22Rv1 (cell line): ENCODE measurements at regions not wholly inside any gene's neighbourhood (a gene's known extent, or its start where the extent isn't known, plus 50 kb on each side); places are given as distances from the start of the nearest gene placed in this dataset.

ENCODE experiments used
- H3K27ac ChIP-seq: fragments of 450-650 bp; 2 replicates; pipeline ENCODE4 v1.5.1; 2017
- ZFX ChIP-seq: fragments of 450-650 bp; IDR thresholded peaks from 2 replicates; pipeline ENCODE4 v1.6.1; 2017; ENCODE audit warnings: antibody characterized with exemption, borderline replicate concordance
- TF ChIP-seq, protein P1 (sequence below): fragments of 450-650 bp; IDR thresholded peaks from 2 replicates; pipeline ENCODE4 v1.5.1; 2017; ENCODE audit warnings: mild to moderate bottlenecking

DNA sequence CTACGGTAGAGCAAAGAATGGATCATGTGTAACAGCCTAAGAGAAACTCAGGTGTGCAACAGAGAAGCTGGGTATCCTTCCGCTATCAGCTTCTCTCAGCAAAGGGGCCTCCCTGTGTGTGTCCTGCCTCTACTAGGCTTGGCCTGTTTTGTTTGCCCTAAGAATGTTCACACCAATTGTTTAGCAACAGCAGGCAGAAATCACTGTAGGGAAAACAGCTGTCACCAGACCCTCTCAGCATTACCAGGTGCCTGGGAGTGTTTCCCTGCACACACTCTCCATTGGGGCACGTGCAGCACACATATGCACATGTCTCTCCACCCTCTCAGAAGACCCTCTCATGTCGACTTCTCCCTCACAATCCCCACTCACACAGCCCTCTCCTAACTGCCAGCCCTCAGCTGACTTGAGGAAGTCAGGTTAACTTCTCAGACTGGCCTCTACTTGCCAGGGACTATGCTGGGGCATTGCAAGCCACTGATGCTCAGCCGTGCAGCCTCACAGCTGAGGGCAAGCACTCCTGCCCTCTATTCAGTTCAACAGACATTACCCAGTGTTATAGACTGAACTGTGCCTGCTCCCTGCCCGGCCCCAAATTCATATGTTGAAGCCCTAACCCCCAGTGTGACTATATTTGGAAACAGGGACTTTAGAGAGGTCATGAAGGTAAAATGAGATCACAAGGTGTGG is 97.6 kb downstream of the TRIM29 start:
- TF ChIP-seq ZFX = no peak
- TF ChIP-seq, protein P1, sequence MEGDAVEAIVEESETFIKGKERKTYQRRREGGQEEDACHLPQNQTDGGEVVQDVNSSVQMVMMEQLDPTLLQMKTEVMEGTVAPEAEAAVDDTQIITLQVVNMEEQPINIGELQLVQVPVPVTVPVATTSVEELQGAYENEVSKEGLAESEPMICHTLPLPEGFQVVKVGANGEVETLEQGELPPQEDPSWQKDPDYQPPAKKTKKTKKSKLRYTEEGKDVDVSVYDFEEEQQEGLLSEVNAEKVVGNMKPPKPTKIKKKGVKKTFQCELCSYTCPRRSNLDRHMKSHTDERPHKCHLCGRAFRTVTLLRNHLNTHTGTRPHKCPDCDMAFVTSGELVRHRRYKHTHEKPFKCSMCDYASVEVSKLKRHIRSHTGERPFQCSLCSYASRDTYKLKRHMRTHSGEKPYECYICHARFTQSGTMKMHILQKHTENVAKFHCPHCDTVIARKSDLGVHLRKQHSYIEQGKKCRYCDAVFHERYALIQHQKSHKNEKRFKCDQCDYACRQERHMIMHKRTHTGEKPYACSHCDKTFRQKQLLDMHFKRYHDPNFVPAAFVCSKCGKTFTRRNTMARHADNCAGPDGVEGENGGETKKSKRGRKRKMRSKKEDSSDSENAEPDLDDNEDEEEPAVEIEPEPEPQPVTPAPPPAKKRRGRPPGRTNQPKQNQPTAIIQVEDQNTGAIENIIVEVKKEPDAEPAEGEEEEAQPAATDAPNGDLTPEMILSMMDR = no peak
- H3K27ac ChIP-seq = no peak overlapping the region

DNA sequence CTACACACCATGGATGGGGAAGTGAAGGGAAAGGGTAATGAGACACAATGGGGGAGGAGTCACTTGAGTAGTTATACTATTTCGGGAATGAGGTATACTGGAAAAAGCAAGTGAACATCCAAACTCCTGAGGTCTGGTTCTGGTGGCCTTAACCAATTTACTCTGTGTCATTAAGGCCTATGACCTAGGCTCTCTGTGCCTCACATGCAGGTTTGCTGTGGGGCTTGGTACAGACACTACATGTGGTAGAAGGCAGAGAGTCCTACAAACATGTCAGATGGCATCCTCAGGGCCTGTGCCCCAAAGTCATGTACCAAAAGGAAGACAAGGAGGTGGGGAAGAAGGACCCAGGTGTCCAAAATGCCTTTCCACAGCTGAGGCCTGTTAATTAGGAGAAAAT is 98.9 kb downstream of the TRIM29 start:
- no peak overlapping the region for H3K27ac ChIP-seq
- TF ChIP-seq, protein P1 = no peak
- no peak for TF ChIP-seq ZFX

DNA sequence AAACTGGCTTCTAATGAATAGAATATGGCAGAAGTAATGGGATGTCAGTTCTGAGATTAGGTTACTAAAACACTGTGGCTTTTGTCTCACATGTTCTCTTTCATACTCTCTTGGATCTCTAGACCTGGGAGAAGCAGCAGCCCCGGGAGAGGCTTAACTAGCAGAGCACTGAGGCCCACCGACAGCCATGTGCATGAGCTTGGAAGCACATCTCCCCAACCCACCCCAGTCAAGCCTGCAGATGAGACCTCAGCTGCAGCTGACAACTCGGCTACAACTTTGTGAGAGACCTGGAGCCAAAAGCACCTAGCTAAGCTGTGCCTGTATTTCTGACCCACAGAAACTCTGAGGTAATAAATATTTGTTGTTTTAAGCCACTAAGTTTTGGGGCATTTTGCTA is 100.8 kb downstream of the TRIM29 start:
- no peak overlapping the region for H3K27ac ChIP-seq
- TF ChIP-seq ZFX = no peak
- TF ChIP-seq, protein P1 = no peak

DNA sequence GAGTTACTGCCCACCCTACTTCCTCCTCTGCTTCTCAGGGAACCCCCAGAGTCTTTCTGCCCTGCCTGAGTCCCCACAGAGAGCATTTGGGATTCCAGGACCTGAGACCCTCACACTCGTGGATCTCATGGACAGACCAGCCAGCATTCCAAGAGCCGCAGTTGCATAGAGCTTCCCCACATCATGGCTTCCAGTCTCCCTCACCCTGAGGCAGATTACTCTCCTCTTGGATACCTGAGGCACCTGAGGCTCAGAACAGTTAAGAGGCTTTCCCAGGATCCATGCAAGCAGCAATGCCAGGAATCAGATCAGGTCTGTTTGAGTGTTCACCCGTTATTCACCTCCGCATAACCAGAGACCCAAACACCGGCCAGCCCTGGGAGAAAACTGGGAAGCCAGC is 102.2 kb downstream of the TRIM29 start:
- H3K27ac ChIP-seq = no peak overlapping the region
- no peak for TF ChIP-seq ZFX
- TF ChIP-seq, protein P1 = no peak

DNA sequence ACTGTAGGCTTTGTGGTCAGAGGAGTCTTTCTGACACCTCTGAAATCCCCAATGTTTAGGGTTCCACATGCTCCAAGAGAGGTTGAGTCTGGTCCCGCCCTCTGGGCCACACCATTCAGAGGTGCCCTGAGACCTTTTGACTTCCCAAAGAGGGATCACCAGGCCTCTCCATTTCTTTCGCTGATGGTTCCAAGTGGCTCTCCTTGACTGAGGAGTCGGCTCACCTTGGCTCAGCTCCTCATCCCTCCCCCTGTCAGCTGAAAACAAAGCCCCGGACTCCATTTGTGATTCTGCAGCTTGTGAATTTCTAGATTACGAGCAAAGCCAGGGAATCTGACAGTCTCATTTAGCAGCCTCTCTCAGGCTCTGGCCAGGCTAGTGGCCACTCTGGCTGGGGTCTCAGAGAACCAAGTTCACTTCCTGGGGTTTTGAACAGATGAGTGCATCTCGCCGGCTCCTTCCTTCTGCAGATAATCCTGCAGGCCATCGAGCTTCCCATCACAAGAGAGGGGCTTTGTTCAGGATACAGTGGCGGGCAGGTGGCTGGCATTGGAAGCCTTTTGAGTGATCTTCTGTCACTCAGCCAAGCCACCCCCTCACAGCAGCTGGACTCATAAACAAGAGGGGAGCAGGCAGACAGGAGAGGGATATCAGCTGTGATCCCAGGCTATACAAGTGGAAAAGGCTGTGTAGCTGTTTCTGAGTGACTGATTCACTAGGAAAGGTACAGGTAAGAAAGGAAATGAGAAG is 102.9 kb downstream of the TRIM29 start:
- no peak overlapping the region for H3K27ac ChIP-seq
- TF ChIP-seq ZFX = no peak
- TF ChIP-seq, protein P1 = no peak

DNA sequence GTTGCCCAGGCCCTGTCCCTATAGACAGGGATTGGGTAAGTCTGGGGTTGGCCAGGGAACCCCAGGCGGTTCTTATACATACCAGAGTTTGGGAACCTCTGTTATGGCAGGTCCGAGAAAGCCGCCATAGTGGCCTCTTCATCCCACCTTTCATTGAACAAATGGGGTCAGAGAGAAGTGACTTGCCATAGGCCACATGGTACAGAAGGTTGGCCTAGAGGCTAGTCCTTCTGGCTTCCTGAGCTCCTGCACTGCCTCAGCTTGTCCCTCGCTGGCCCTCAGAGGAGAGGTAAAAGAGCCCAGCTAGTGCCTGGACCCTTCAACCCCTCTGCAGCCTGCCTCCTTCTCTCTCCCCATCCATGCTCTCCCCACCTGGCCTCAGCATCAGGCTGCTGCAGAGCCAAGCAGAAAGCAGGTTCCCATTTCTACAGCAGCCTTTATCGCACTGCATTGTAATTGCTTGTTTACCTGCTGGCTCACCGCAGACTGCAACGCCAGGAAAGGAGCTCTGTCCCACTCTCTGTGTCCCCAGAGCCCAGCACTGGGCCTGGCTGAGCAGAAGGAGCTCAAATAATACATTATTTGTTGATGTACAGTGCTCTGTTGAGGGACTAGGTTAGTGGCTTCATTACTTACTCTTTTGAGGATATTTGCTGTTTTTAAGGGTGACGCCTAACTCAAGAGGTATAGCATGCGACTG is 103.6 kb downstream of the TRIM29 start:
- TF ChIP-seq ZFX = no peak
- TF ChIP-seq, protein P1 = no peak

More for the DNA sequence above, 103.6 kb downstream of the TRIM29 start:
- no peak overlapping the region for H3K27ac ChIP-seq
